HG02759 (cell line): ENCODE measurements at regions not wholly inside any gene's neighbourhood (a gene's known extent, or its start where the extent isn't known, plus 50 kb on each side); places are given as distances from the start of the nearest gene placed in this dataset.

ENCODE experiments used
- ATAC-seq: cut with Tn5 transposase; IDR thresholded peaks from one replicate; pipeline ENCODE4 v1.9.1; 2021; ENCODE audit warnings: mild to moderate bottlenecking, moderate library complexity; ENCODE audit not compliant: unreplicated experiment

DNA sequence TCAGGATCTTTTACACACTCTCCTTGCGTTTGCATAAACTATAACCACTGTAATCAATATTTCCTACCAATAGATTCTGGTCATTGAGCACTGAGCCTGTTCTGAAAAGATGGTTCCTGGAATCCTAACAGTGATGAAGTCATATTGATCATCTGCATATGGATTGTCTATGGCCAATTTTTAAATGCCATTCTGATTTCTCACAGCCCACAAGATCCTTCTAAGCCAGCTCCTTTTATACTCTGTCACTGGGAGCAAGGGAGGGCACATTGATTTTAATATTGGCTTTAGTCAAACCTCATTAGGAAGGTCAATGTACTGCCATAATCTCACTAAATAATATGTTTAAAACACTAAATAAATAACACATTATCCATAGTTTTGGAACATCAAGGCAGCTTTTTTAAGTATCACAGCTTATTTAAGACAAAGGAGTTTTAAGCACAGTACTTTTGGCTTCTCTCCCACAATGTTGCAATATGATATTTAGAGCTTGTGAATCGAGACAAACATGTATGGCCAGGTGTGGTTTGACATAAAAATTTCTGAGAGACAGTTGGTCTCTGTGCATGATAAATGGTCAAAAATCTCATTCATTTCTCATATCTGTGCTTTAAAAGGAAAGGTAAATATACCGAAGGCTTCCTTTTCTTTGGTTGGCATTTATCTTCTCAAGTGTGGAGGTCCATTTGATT, 267.3 kb downstream of the MTX2 start:
- no peak for ATAC-seq

DNA sequence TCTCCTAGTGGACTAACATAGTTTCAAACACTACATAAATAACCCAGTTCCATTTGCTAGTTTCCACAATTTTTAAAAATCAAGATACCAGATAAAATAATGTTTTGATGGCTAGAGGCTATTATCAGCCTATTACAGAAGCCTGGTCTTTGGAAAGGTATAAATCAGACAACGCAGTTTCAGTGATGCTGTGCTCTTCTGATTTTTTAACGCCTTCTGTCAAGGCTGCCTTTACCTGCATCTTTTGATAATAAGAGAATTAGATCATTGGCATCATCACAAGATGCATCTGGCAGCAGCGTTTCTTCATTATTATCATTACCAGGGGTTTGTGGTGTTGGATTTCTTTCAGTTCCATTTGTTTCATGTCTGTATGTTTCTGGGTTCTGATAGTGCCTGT, 268.7 kb downstream of the MTX2 start:
- no peak for ATAC-seq

DNA sequence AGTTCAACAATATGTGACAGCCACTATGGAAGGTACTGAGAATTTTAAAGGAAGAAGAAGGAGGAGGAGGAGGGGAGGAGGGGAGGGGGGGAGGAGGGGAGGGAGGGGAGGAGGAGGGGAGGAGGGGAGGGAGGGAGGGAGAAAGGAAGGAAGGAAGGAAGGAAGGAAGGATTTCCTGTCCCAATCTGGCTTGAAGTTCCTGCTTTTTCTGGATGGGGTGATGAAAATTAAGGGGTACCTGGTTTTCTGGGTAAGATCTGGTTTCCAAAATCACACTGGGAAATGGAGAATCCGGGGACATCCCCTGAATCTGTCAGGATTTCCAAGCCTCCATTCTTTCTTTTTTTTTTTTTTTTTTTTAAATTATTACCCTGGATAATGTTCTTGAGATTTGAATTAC, 271.8 kb downstream of the MTX2 start:
- no peak for ATAC-seq

DNA sequence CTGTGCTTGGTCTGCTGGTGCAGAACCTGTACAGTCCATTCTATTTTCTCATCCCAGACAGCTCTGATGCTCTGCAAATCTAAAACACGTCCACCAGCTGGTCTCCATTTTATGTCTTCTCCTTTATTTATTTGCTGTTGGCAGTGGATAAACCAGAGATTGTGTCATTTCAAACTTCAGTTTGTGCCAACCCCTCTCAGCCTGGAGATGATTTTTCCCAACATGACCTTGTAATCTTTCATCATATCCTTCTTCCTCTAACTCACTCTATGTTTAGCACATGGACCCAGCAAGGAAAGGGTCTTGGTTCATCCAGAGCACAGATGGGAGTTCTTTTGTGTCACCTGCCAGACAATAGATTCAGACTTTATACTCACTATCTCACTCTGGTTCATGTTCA, 273.2 kb downstream of the MTX2 start:
- no peak for ATAC-seq

DNA sequence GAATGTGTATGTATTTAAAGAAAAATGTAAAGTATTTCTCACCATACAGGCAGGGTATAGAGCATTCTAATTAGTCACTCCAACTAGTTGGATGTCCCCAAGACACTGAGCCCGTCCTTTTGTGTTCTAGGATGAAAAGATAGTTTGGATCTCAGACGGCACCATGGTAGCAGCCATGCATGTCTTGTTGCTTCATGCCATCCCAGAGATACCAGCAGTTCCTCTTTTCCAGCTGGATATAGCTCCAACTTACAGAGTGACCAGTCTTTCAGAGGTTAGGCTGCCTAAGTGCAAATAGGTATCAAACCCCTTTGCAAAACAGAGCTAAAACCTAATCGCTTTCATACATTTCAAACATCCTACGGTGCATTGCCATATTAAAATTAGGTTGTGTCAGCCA, 275.3 kb downstream of the MTX2 start:
- no peak for ATAC-seq

DNA sequence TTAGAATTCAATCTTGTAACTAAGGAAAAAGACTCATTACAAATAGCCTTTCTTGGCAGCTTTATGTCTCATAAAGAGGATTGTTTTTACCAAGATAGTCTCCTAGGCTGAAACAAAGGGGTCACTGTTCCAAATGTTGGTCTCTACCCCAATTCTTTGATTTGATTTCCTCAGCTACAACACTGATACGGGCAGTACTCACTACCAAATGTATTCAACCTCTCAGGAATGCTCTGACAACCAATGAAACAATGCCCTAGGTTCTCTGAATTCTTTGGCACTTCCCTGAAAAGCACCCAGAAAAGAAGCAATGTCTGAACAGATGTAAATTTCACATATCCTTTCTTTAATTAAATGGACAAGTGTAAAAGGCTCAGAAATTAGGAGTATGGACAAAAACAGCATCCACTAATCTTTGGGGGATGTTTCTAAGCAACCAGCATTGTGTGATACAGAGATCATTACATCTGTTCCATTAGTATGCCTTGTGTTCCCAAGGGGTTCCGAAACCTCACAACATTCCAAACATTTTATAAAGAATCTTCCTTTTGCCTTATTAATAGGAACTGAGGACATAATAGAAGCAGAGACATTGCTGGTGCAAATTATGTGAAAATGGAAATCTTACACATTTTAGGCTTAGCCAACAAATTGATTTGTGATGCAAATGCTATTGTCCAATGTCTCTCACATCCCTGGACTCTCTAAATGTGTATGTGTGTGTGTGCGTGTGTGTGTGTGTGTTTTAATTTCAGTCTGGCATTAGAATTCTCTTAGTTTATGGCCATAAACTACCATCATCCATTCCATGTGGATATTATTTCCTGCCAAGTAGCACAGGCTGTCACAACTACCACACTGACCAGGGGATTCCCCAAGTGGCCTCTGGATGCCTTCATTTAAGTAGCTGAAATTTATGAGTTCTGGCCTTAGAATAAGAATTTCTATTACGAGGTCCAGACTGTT, 276.0 kb downstream of the MTX2 start:
- no peak for ATAC-seq

DNA sequence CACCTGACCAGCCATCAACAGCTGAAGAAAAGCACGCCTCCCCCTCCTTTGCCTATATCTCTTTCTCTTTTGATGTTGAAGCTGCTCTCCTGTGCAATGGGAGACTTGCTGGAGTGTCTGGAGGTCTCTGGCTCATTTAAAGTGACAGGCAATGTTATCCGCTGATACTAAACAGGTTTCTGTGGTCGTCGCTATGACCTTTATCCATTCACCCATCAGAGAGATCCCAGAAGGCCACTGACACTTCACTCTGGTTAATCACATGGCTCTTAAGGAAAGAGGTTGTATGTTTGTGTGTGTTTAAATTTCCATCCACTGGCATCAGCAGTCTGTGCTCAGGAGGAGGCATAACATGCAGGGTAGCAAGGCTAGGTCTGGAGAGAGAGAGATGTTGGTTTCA, 277.3 kb downstream of the MTX2 start:
- no peak for ATAC-seq

DNA sequence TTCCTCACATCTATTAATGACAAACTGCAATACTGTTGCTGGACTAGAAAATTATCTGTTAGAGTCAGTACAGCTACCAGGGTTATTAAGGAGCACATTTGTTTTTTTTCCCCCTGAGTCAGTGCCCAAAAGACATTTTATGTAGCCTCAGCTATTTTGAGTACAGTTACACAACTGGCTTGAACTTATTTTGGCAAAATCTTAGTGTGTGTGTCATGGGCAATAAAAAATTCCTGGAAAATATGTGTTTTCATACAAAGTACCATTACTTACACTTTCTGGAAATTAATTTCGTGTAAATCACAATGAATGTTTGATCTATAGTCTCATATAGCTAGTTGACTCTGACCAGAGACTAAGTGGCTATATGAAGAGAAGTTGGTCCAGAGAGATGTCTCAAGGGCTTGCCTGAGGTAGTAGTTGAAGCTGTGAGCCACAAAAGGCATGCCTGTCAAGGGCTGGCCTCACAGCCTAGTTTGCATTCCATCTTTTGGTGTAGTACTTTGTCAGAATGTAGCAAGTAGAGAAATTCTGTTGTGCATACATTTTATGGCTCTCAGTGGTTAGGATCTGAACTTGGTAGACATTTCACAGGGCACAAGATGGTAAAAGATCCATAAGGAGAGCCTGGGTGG, 283.4 kb downstream of the MTX2 start:
- no peak for ATAC-seq

DNA sequence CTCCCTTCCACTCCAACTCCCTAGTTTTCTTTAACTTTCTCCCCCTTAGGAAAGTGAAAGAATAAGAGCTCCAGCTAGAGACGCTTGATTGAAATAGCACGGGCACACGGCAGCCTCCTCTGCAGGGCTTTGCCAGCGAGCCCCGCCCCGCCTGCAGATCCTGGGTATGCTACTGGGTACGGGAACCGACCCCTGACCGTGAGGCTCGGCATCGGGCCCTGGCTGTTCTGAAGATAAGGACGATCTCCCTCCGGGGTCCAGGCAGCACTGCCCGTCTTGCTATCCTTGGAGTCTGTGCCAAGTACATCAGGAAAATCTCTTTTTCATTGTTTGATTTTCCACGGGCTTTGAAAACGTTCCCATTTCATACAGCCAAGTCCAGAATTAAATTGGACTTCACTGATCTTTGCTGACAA, 284.5 kb downstream of the MTX2 start:
- no peak for ATAC-seq

DNA sequence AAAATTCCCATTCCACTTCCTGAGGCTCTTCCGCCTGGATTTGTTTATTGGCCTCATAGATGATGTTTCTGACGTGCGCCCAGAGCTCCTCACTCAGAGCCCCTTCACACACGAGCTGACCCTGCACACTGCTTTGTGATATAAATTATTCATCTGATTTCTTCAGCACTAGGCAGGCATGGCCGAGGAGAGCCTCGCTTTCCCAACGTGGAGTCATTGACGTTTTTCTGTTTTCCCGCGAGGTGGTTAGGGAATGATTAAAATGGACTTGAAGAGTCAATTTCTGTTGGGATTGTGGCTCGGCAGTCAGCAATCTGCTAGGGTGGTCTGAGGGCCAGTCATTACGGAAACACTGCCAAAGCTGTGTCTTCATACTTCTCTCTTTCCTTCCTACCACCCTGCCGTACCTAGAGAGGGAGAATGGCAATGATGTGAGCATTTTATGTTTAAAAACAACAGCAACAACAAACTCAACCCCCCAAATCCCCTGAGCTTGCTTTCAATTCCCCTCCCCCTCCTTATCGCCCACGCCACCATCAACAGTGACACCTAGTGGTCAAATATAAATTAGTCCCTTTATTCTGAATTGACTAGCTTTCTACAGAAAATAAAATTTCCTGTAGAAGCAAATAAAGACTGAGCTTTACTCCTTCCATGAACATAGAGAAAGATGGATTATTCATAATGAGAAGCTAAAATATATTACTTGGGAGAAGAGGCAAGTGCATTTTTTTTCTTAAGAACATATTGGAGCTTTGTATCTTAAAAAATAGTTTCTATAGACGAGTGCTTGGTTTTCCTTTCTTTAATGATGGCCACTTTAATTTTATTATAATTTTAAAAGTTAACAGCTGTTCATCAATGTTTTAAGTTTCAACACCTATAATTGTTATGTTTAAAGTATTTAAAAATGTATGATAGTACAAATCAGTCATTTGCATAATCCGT, 285.1 kb downstream of the MTX2 start:
- ATAC-seq = peak; percentile 66

DNA sequence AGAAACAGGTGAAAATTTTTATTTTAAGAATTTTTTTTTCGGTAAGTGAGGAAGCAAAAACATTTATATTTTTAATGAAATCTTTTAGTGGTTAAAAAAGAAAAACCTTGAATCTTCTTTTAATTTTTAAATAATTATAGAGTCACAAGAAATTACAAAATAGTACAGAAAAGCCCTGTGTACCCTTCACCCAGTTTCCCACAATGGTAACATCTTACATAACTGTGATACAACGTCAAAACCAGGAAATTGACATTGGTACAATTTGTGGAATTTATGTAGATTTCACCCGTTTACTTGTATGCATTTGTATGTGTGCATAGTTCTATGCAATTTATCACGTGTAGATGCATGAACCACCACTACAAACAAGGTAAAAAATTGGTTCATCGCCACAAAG, 285.9 kb downstream of the MTX2 start:
- ATAC-seq = no peak

DNA sequence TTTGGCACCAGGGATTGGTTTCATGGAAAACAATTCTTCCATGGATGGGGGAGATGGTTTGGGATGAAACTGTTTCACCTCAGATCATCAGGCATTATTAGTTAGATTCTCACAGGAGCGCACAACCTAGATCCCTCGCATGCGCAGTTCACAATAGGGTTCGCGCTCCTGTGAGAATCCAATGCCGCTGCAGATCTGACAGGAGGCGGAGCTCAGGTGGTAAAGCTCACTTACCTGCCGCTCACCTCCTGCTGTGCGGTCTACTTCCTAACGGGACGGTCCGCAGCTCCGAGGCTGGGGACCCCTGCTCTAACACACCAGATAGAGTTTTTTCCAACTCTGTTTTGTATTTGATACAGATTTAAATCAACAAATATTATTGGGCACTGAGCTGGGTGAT, 286.5 kb downstream of the MTX2 start:
- no peak for ATAC-seq

DNA sequence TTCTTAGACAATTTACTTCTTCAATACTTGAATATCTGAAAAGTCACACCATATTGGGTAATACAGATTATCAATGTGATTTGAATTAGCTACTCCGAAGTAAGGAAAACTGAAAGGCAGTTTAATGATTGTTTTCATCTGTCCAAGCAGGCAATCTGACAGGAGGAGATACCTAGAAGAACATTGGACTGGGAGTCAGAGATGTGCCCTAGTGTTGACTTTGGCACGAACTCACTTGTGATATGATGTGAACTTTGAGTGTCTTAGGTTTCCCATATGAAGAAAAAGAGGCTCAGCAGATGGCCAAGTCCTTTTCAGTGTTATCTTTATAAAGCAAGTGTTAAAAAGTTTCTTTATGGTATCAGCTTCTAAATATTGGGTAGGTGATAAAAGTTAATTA, 287.1 kb downstream of the MTX2 start:
- no peak for ATAC-seq

DNA sequence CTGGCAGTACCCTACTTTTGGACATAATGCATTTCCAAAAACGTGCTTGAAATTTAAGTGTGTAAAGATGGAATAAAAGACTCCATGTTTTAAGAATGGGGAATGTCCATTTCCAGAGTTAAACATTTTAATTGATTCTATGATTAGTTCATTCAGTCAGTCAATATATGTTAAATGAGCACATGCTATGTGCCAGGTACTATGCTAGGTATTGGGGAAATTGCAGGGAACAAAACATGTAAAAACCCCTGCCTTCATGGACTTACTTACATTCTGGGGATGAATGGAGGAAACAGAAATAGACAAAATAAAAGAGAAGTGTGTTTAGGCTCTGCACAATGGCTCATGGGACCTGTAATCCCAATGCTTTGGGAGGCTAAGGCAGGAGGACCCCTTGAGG, 288.6 kb downstream of the MTX2 start:
- ATAC-seq = no peak

DNA sequence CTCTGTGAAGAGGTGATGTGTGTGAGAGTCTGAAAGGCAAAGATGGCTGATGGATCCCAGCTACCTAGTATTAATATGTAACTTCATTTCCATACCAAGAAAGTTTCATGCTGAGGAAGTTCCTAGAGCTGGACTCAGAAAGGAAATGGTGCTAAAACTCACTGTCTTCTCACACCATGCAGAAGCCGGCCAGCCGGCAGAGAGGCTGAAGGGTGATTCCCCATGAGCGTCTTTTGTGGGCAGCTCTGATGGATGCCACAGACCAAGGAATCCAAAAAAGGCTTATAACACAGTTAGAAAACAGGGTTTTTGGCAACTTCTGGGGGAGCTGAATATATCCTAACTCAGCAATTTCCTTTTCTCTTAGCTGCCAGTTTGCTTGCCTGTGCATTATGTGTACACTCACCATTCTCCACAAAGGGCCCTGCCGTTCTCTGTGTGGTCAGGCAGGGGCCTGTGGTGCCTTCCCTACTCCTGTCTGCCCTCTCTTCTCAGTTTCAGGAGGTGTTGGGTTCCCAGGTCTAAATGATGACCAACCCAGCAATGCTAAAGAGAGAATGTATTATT, 289.4 kb downstream of the MTX2 start:
- ATAC-seq = no peak

DNA sequence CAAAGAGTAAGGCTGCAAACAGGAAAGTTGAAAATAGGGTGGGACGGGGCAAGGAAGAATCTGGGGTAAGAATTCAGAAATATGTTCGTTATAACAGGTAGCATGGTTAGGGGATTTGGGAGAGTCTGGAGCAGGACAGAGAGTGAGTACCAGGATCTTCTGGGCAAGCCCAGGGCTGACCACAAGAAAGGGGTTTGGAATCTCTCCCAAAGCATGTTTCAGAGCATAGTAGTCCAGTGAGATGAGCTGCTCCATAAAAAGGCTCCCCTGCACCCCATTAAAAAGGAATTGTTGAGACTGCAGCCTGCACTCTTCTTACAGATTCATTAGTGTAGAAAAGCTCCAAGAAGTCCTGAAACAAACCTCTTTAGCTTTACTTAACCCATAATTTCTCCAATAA, 291.1 kb downstream of the MTX2 start:
- no peak for ATAC-seq

DNA sequence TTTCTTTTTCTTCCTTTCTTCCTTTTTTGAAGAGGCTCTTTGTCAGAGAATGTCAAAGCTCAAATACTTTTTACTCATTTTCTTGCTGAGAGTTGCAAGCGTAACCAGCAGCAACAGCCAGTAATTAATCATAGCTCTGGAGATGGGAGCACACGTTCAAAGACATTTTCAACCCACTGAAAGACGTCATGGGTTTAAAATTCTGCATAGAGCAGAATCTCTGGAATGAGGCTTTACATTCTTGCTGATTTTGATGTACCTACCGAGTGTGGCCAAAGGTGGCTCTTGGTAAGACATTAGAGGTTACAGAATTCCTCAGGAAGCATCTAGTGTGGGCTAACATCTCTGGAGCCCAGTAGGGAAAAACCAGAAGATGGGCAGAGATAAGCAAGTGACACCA, 292.5 kb downstream of the MTX2 start:
- ATAC-seq = no peak

DNA sequence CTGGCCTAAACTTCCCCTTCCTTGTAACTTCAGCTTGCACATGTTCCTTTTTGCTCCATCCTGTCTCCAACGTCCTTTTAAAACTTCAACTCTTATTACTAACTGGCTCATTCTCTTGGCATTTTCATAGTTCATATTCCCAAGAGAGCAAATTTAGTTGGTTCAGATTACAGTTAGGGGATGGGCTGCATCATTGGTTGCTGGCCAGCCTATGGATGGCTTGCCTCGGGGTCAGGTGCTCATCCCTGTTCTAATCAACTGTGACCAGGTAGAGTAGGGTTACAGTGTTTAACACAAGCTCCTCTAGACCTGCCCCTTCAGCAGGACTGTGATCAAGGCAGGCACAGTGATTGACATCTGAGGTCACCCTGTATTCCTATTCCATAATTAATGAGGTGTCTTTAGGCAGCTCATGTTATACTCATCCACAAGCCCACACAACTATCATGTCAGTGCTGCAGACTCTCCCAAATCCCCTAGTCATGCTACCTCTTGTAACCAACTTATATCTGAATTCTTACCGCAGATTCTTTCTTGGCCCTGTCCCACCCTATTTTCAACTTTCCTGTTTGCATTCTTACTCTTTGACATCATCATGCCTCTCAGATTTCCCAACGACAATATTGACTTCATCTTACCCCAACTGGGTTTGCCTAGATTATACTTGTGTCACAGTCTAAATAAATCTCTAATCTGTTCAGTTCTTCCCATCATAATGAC, 293.3 kb downstream of the MTX2 start:
- ATAC-seq = no peak

DNA sequence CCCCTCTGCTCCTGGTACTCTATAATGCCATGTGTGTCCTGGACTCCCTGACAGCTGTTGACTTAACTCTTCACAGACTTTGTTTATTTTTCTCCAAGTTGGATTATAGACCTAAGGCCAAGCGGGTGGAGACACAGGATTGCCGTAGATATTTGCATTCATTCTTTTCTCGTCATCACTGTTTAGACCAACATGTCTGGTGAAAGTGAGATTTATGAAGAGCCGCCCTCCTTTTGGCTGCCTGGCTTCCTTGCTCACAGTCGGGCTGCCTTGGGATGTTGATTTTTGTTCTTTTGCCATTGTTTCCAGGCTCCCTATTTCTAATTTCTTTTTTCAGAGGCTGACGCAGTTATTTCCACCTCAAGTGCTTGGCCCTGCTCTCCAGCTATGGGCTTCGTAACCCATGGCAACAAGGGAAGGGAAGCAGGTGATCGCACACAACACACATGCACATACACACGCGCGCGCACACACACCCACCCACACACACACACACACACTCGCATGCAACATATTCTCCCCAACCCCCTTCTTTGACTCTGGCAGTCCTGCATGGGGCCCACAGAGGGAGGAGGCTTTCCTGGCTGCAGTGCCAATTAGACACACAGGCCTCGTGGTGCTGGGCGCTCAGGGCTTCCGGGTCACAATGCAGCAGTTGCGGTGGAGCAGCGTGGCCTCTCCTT, 296.5 kb downstream of the MTX2 start:
- ATAC-seq = no peak
